ENCODE measurements at regions not wholly inside any gene's neighbourhood (a gene's known extent, or its start where the extent isn't known, plus 50 kb on each side); places are given as distances from the start of the nearest gene placed in this dataset.

DNA sequence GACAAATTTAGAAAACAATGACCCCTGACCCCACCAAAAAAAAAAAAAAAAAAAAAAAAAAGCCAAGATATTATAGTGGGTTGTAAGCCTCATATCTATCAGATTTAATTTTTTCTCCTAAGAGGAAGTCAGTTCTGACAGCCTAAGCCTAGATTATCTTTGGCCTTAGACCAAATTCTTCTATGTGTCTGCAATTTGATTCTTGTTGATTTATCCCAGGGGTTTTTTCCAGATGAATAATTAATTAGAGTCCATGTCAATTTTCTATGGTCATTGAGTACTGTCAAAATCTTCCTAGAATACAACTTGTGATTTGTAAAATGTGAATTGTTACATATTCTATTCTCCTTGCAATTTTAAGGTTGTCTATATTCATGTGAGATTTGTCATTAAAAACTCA is 151.6 kb upstream of the CACNA2D1 start:
- Histone ChIP-seq H3K4me1 (ENCODE audit: control insufficient read depth in 1 of 2, insufficient read depth in 2 of 2, low read length in 2 of 2) (peaks cover 7 to 14% of the 10 kb centered on the region in 2 donors), H2AFZ (ENCODE audit: insufficient read depth, low read depth, low read length, poor library complexity, severe bottlenecking) (no peak overlapping the region), H3K4me2 (replicated peaks; ENCODE audit: extremely low read depth, low read length, poor library complexity, severe bottlenecking) (no peak overlapping the region), H3K9ac (ENCODE audit: insufficient read depth, low read length, poor library complexity, severe bottlenecking) (no peak overlapping the region), H3K9me3 (replicated peaks in 1 of 2; ENCODE audit: control insufficient read depth in 1 of 2, insufficient read depth in 1 of 2, low read length in 2 of 2) (peaks cover 0 to 4% of the 10 kb centered on the region in 2 donors), H3K4me3 (replicated peaks in 1 of 3; ENCODE audit: low read depth in 2 of 3, low read length in 3 of 3) (no peak overlapping the region), H3K27ac (ENCODE audit: low read depth in 1 of 2, low read length in 2 of 2) (no peak overlapping the region), H3K79me2 (ENCODE audit: insufficient read depth, low read length) (no peaks in the 10 kb centered on the region), H3K27me3 (ENCODE audit: control insufficient read depth in 2 of 2, insufficient read depth in 2 of 2, low read length in 2 of 2) (no peaks in the 10 kb centered on the region), H3K36me3 (replicated peaks in 1 of 2; ENCODE audit: control insufficient read depth in 1 of 2, insufficient read depth in 2 of 2, low read length in 2 of 2) (no peaks in the 10 kb centered on the region), H4K20me1 (ENCODE audit: insufficient read depth, low read length) (no peaks in the 10 kb centered on the region)
- intact Hi-C loops (cut with micrococcal nuclease) = no loop called here
- Mint-ChIP-seq H3K9me3 (peaks cover 0 to 6% (median 2%) of the 10 kb centered on the region in 7 donors), H3K4me3 (no peak overlapping the region), H3K27me3 (ENCODE audit: low read depth in 3 of 3) (peaks cover 0 to 3% (median 0%) of the 10 kb centered on the region in 3 donors), H3K4me1 (peaks cover 24% of the 10 kb centered on the region), H3K27ac (peak overlapping the region in 3 of 7 donors; percentile 46 to 84 (median 53)), H3K36me3 (no peaks in the 10 kb centered on the region)
- TF ChIP-seq CTCF (IDR thresholded peaks at IDR 0.05) = no peak
- no peak for DNase-seq

DNA sequence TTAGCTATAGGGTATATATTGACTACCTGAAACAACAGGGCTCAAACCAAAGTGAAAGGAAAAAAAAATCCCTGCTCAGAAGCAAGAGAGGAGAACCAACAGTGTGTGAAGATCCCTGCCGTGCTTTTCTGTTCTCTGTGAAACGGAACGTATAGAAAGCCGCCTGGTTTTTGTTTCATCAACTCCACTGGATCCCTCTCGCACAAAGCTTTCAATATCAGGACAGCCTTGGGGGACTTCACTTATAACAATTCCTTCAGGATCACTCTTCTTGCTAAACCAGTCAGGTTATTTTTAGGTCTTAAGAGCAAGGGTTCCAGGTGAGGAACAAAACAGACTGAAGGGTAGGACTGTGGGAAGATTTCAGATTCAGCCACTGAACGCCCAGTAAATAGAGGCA is 151.1 kb upstream of the CACNA2D1 start:
- Mint-ChIP-seq H3K9me3 (peaks cover 0 to 6% (median 2%) of the 10 kb centered on the region in 7 donors), H3K36me3 (no peaks in the 10 kb centered on the region), H3K27me3 (ENCODE audit: low read depth in 3 of 3) (peaks cover 0 to 3% (median 0%) of the 10 kb centered on the region in 3 donors), H3K4me3 (no peak overlapping the region), H3K4me1 (peaks cover 24% of the 10 kb centered on the region), H3K27ac (no peak overlapping the region)
- H3K4me2 ChIP-seq (replicated peaks; ENCODE audit: extremely low read depth, low read length, poor library complexity, severe bottlenecking) = no peak overlapping the region
- no CpG with 5 or more reads among the region's 6 CpGs for WGBS (ENCODE audit: insufficient coverage)
- no peak for DNase-seq
- no peaks in the 10 kb centered on the region for H4K20me1 ChIP-seq (ENCODE audit: insufficient read depth, low read length)
- intact Hi-C loops (cut with micrococcal nuclease) = no loop called here
- peaks cover 0 to 4% of the 10 kb centered on the region in 2 donors for H3K9me3 ChIP-seq (replicated peaks in 1 of 2; ENCODE audit: control insufficient read depth in 1 of 2, insufficient read depth in 1 of 2, low read length in 2 of 2)
- no peak overlapping the region for H3K9ac ChIP-seq (ENCODE audit: insufficient read depth, low read length, poor library complexity, severe bottlenecking)
- TF ChIP-seq CTCF (IDR thresholded peaks at IDR 0.05) = no peak
- no peak overlapping the region for H3K4me3 ChIP-seq (replicated peaks in 1 of 3; ENCODE audit: low read depth in 2 of 3, low read length in 3 of 3)
- no peak overlapping the region for H3K27ac ChIP-seq (ENCODE audit: low read depth in 1 of 2, low read length in 2 of 2)
- H3K79me2 ChIP-seq (ENCODE audit: insufficient read depth, low read length) = no peaks in the 10 kb centered on the region
- H3K4me1 ChIP-seq (ENCODE audit: control insufficient read depth in 1 of 2, insufficient read depth in 2 of 2, low read length in 2 of 2) = peaks cover 7 to 14% of the 10 kb centered on the region in 2 donors
- H3K36me3 ChIP-seq (replicated peaks in 1 of 2; ENCODE audit: control insufficient read depth in 1 of 2, insufficient read depth in 2 of 2, low read length in 2 of 2) = no peaks in the 10 kb centered on the region
- no peaks in the 10 kb centered on the region for H3K27me3 ChIP-seq (ENCODE audit: control insufficient read depth in 2 of 2, insufficient read depth in 2 of 2, low read length in 2 of 2)
- H2AFZ ChIP-seq (ENCODE audit: insufficient read depth, low read depth, low read length, poor library complexity, severe bottlenecking) = peak overlapping the region; percentile 30
